ENCODE measurements at regions not wholly inside any gene's neighbourhood (a gene's known extent, or its start where the extent isn't known, plus 50 kb on each side); places are given as distances from the start of the nearest gene placed in this dataset.

DNA sequence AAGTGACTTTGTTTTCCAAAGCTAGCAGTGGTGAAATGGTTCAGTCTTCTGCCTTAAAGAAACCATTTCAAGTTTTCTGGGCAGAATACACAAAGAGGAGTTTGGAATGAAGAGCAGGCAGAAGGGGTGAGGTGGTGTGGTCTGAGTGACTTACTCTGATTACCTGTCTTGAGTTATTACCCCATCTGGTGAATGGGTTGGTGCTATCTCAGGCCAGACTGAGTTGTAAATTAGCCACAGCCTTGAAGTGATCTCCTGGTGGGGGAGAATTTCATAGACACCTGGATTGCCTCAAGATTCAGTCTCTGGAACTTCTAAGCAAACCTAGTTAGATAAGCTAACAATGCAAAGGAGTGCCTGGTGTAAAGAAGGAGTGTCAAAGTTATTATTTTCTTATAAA lies 983.5 kb upstream of the NXPH2 start:
- H3K4me1 ChIP-seq: no peaks in the 10 kb centered on the region
- DNase-seq: no peak
- H3K27ac ChIP-seq (replicated peaks): no peak overlapping the region

DNA sequence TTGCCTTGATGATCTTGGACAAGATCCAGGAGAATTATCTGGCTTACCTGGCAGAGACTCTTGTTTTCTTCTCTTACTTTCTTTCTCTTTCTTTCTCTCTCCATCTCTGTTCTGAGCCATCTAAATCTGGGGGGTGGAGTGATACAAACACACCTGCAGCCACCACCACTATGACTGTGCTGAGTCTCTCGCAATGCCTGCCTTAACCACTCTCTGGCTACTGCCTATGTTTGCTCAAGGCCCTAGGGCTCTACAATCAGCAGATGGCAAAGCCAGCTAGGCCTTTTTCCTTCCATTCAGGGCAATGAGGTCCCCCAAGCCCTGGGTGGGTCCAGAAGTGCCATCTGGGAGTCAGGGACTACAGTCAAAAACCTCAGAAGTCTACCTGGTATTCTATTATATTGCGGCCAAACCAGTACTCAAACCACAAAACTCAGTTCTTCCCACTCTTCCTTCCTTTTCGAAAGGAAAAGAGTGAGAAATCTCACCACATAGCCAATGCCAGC lies 978.9 kb upstream of the NXPH2 start:
- DNase-seq: no peak
- intact Hi-C loops (cut with micrococcal nuclease): no loop called here

More for the DNA sequence above, 983.5 kb upstream of the NXPH2 start:
- TF ChIP-seq, protein P1, sequence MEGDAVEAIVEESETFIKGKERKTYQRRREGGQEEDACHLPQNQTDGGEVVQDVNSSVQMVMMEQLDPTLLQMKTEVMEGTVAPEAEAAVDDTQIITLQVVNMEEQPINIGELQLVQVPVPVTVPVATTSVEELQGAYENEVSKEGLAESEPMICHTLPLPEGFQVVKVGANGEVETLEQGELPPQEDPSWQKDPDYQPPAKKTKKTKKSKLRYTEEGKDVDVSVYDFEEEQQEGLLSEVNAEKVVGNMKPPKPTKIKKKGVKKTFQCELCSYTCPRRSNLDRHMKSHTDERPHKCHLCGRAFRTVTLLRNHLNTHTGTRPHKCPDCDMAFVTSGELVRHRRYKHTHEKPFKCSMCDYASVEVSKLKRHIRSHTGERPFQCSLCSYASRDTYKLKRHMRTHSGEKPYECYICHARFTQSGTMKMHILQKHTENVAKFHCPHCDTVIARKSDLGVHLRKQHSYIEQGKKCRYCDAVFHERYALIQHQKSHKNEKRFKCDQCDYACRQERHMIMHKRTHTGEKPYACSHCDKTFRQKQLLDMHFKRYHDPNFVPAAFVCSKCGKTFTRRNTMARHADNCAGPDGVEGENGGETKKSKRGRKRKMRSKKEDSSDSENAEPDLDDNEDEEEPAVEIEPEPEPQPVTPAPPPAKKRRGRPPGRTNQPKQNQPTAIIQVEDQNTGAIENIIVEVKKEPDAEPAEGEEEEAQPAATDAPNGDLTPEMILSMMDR (IDR thresholded peaks at IDR 0.05; ENCODE audit: borderline replicate concordance): no peak
- Histone ChIP-seq H3K27me3 (ENCODE audit: low read depth) (no peaks in the 10 kb centered on the region), H3K9me3 (replicated peaks) (no peaks in the 10 kb centered on the region), H3K36me3 (no peaks in the 10 kb centered on the region), H3K4me3 (no peak overlapping the region)
- intact Hi-C loops (cut with micrococcal nuclease): no loop called here

DNA sequence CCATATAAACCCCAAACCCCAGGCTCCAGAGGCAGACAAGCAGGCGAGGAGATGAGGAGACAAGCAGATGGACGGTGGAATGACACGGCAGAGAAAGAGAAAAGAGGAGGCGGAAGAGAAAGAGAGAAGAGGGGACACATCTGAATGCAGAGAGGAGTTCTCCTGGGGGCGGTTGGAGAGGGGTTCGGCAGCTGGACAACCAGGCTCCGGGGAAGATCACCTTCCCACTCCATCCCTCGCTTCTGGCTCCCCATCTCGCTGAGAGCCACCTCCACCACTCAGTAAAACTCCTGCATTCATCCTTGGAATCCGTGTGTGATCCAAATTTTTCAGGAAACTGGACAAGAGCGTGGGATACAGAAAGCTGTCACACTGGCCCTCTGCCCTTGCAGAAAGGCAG lies 966.7 kb upstream of the NXPH2 start:
- H3K36me3 ChIP-seq: no peaks in the 10 kb centered on the region
- DNase-seq: no peak
- no peaks in the 10 kb centered on the region for H3K27me3 ChIP-seq (ENCODE audit: low read depth)
- H3K27ac ChIP-seq (replicated peaks): no peak overlapping the region
- intact Hi-C loops (cut with micrococcal nuclease): no loop called here
- TF ChIP-seq, protein P1 (IDR thresholded peaks at IDR 0.05; ENCODE audit: borderline replicate concordance): no peak
- H3K4me1 ChIP-seq: no peaks in the 10 kb centered on the region
- peaks cover 56% of the 10 kb centered on the region for H3K9me3 ChIP-seq (replicated peaks)
- H3K4me3 ChIP-seq: no peak overlapping the region

More for the DNA sequence above, 978.9 kb upstream of the NXPH2 start:
- Histone ChIP-seq H3K27ac (replicated peaks) (no peak overlapping the region), H3K9me3 (replicated peaks) (peaks cover 33% of the 10 kb centered on the region), H3K27me3 (ENCODE audit: low read depth) (no peaks in the 10 kb centered on the region), H3K4me3 (no peak overlapping the region), H3K4me1 (no peaks in the 10 kb centered on the region), H3K36me3 (no peaks in the 10 kb centered on the region)
- TF ChIP-seq, protein P1 (IDR thresholded peaks at IDR 0.05; ENCODE audit: borderline replicate concordance): no peak

DNA sequence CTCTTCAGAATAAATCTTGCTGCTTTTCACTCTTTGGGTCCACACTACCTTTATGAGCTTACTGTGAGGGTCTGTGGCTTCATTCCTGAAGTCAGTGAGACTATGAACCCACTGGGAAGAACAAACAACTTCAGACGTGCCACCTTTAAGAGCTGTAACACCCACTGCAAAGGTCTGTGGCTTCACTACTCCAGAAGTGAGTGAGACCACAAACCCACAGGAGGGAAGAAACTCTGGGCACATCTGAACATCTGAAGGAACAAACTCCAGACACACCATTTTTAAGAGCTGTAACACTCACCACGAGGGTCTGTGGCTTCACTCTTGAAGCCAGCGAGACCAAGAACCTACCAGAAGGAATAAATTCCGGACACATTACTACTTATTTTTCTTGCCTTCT lies 964.1 kb upstream of the NXPH2 start:
- H3K4me3 ChIP-seq: no peak overlapping the region
- no peaks in the 10 kb centered on the region for H3K27me3 ChIP-seq (ENCODE audit: low read depth)
- H3K36me3 ChIP-seq: no peaks in the 10 kb centered on the region
- TF ChIP-seq, protein P1 (IDR thresholded peaks at IDR 0.05; ENCODE audit: borderline replicate concordance): no peak
- no peak for DNase-seq
- peaks cover 37% of the 10 kb centered on the region for H3K9me3 ChIP-seq (replicated peaks)
- H3K4me1 ChIP-seq: no peaks in the 10 kb centered on the region
- intact Hi-C loops (cut with micrococcal nuclease): no loop called here
- no peak overlapping the region for H3K27ac ChIP-seq (replicated peaks)

DNA sequence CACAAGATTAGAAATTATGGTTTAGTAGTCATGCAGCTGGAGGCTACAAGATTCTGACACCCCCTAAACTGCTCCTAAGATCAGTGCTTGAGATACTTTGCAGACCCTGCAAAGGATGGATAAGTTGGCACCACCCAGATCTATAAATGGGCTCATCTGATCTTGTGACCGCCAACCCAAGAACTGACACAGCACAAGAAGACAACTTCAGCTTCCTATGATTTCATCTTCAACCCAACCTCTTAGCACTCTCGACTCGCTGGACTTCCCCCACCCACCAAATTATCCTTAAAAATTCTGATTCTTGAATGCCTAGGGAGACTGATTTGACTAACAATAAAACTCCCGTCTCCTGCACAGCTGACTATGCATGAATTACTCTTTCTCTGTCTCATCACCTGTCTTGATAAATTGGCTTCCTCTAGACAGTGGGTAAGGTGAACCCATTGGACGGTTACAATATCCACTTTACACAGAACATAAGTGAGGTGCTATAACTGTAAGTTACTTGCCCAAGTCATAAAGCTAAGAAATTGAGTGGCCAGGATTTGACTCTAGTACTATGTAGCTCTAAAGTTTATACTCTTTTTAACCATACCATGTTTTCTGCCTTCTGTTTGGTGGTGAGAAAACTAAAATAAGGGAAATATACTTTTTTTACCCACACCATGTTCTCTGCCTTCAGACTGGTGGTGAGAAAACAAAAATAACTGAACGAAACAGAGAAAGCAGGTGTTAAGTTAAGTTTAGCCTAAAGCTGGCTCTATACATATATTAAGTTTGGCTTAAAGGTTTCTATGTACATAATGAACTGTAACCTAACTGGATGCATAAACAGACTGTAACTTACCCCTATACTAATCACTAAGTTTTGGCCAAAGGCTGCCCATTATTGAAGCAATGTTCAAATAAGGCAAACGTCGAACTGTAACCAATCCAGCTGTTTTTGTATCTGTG lies 962.3 kb upstream of the NXPH2 start:
- Histone ChIP-seq H3K27ac (replicated peaks) (no peak overlapping the region), H3K4me3 (no peak overlapping the region), H3K36me3 (no peaks in the 10 kb centered on the region), H3K27me3 (ENCODE audit: low read depth) (no peaks in the 10 kb centered on the region), H3K9me3 (replicated peaks) (peaks cover 27% of the 10 kb centered on the region), H3K4me1 (no peaks in the 10 kb centered on the region)
- TF ChIP-seq, protein P1 (IDR thresholded peaks at IDR 0.05; ENCODE audit: borderline replicate concordance): no peak
- no peak for DNase-seq
- intact Hi-C loops (cut with micrococcal nuclease): no loop called here
